Endothelial cell of umbilical vein (primary cell): ENCODE measurements at regions not wholly inside any gene's neighbourhood (a gene's known extent, or its start where the extent isn't known, plus 50 kb on each side); places are given as distances from the start of the nearest gene placed in this dataset.

ENCODE experiments used
- BruUV-seq: library from RNA; stranded (reverse); fragments of 400-500 nt; replicated peaks from 2 replicates; lab custom pipeline; 2021; lab: Mats Ljungman, UMichigan
- CTCF ChIA-PET: fragments of 300-600, 350-600 bp; sonication (Branson Sonifier 250); formaldehyde crosslinking; loops from one replicate; lab custom pipeline; 2021; ENCODE audit warnings: antibody characterized with exemption, inconsistent platforms; lab: Charles Lee
- POLR2A ChIA-PET: fragments of 300-600, 350-600 bp; sonication (Branson Sonifier 250); formaldehyde crosslinking; loops from one replicate; lab custom pipeline; 2021; ENCODE audit warnings: antibody characterized with exemption, inconsistent platforms; lab: Charles Lee
- DNase-seq: peaks from one replicate; pipeline ENCODE4 v3.0.0-alpha.2; 2011; ENCODE audit warnings: low read depth, low spot score
- FAIRE-seq: peaks from 2 replicates; lab custom pipeline; 2011; peaks lifted over from hg19 to GRCh38; lab: Jason Lieb, UNC
- H2AFZ ChIP-seq: 2 replicates; pipeline ENCODE4 v1.6.0; 2012; ENCODE audit warnings: low read depth, low read length, control low read depth, inconsistent platforms
- H3K27ac ChIP-seq: 2 replicates; pipeline ENCODE4 v1.5.1; 2011; ENCODE audit warnings: low read depth, mild to moderate bottlenecking, control low read depth, low read length, moderate library complexity; ENCODE audit not compliant: insufficient read depth
- H3K27me3 ChIP-seq, 2 experiments: 2 replicates each; pipeline versions ENCODE4 v1.6.0 to v1.6.1; 2011; ENCODE audit warnings: low read length in 2 of 2, mixed read lengths in 1 of 2; ENCODE audit not compliant: control insufficient read depth in 2 of 2, insufficient read depth in 2 of 2
- H3K36me3 ChIP-seq, 2 experiments: 2 replicates in 1 of 2; 3 replicates in 1 of 2; pipeline ENCODE4 v1.5.1; 2011; ENCODE audit warnings: low read length in 2 of 2, mild to moderate bottlenecking in 1 of 2, moderate library complexity in 1 of 2; ENCODE audit not compliant: control insufficient read depth in 2 of 2, insufficient read depth in 2 of 2; ENCODE audit errors: extremely low read depth in 1 of 2
- H3K4me1 ChIP-seq: 3 replicates; pipeline ENCODE4 v1.5.1; 2011; ENCODE audit warnings: mild to moderate bottlenecking, low read length; ENCODE audit not compliant: control insufficient read depth, insufficient read depth; ENCODE audit errors: extremely low read depth
- H3K4me2 ChIP-seq: 2 replicates; pipeline ENCODE4 v1.6.1; 2011; ENCODE audit warnings: low read length, control low read depth, mixed read lengths; ENCODE audit not compliant: insufficient read depth
- H3K4me3 ChIP-seq, 3 experiments: fragments of 200-600 bp in 1 of 3; sonication (generic), shearing (Covaris generic) in 1 of 3; replicated peaks in 1 of 3; 2 replicates each; pipeline ENCODE4 v1.5.1; 2011 to 2016; ENCODE audit warnings: control low read depth in 3 of 3, low read length in 3 of 3, mild to moderate bottlenecking in 2 of 3, inconsistent platforms in 1 of 3, low read depth in 1 of 3, moderate library complexity in 1 of 3; ENCODE audit not compliant: insufficient read depth in 1 of 3
- H3K79me2 ChIP-seq: 2 replicates; pipeline ENCODE4 v1.6.0; 2012; ENCODE audit warnings: low read length, inconsistent platforms; ENCODE audit not compliant: control insufficient read depth, insufficient read depth
- H3K9ac ChIP-seq: replicated peaks from 2 replicates; pipeline ENCODE3; 2011; ENCODE audit warnings: low read length, control low read depth; ENCODE audit not compliant: insufficient read depth; ENCODE audit errors: extremely low read depth
- H3K9me1 ChIP-seq: replicated peaks from 3 replicates; pipeline ENCODE4 v1.6.0; 2011; ENCODE audit warnings: mild to moderate bottlenecking, low read length; ENCODE audit not compliant: control insufficient read depth, insufficient read depth; ENCODE audit errors: extremely low read depth
- H3K9me3 ChIP-seq: replicated peaks from 2 replicates; pipeline ENCODE4 v1.5.1; 2012; ENCODE audit warnings: low read length, inconsistent platforms; ENCODE audit not compliant: control insufficient read depth, insufficient read depth
- H4K20me1 ChIP-seq: replicated peaks from 2 replicates; pipeline ENCODE3; 2011; ENCODE audit warnings: mild to moderate bottlenecking, low read length; ENCODE audit not compliant: control insufficient read depth, insufficient read depth; ENCODE audit errors: extremely low read depth
- EZH2 ChIP-seq: IDR thresholded peaks from 2 replicates; pipeline ENCODE4 v1.6.1; 2012; ENCODE audit warnings: borderline replicate concordance, low read depth, mild to moderate bottlenecking, moderate library complexity, low read length, inconsistent platforms; ENCODE audit not compliant: severe bottlenecking
- FOS ChIP-seq: IDR thresholded peaks from 2 replicates; pipeline ENCODE4 v1.6.1; 2011; ENCODE audit warnings: mild to moderate bottlenecking, low read length, moderate library complexity, borderline replicate concordance; ENCODE audit not compliant: insufficient read depth
- JUN ChIP-seq: IDR thresholded peaks from 2 replicates; pipeline ENCODE4 v1.6.1; 2011; ENCODE audit warnings: borderline replicate concordance, low read depth; ENCODE audit not compliant: insufficient read length, insufficient read depth
- MYC ChIP-seq: IDR thresholded peaks from one replicate; pipeline ENCODE4 v1.6.1; 2011; ENCODE audit warnings: mild to moderate bottlenecking, low read depth, low read length
- POLR2A ChIP-seq: IDR thresholded peaks from 2 replicates; pipeline ENCODE4 v1.6.1; 2012; ENCODE audit warnings: low read depth, mild to moderate bottlenecking, control low read depth, low read length
- POLR2AphosphoS5 ChIP-seq: IDR thresholded peaks from 2 replicates; pipeline ENCODE4 v1.6.1; 2012; ENCODE audit warnings: low read depth, mild to moderate bottlenecking, control low read depth, low read length, moderate library complexity; ENCODE audit not compliant: insufficient read depth
- dilution Hi-C: fragments of 300-500 bp; cut with MboI; formaldehyde crosslinking; loops from one replicate; pipeline ENCODE4 v1.15.0; 2019; ENCODE audit warnings: low sequenced_read_pairs; ENCODE audit not compliant: extremely low pct_ligation_motif_present
- intact Hi-C: fragments of 100-400 bp; cut with micrococcal nuclease; formaldehyde crosslinking; loops from one replicate; pipeline ENCODE4 v1.10.0; 2022
- TF ChIP-seq, protein P1 (sequence below), 2 donors: IDR thresholded peaks; 1 replicate in 1 of 2; 2 replicates in 1 of 2; pipeline ENCODE4 v1.5.1; 2011; ENCODE audit warnings: low read length in 2 of 2, mild to moderate bottlenecking in 2 of 2, moderate library complexity in 2 of 2, control low read depth in 1 of 2, inconsistent platforms in 1 of 2, low read depth in 1 of 2; ENCODE audit not compliant: insufficient read depth in 1 of 2; ENCODE audit errors: extremely low read depth in 1 of 2

GRCh38 chr7:106167439-106168136 lies 55.5 kb upstream of the SYPL1 start:
- Histone ChIP-seq H3K9me1 (no peaks in the 10 kb centered on the region), H3K4me1 (no peaks in the 10 kb centered on the region), H4K20me1 (no peaks in the 10 kb centered on the region), H3K9ac (no peak overlapping the region), H3K27ac (no peak overlapping the region), H3K36me3 (no peaks in the 10 kb centered on the region), H3K9me3 (no peaks in the 10 kb centered on the region), H2AFZ (no peak overlapping the region), H3K79me2 (no peaks in the 10 kb centered on the region), H3K4me2 (no peak overlapping the region), H3K27me3 (no peaks in the 10 kb centered on the region), H3K4me3 (no peak overlapping the region)
- FAIRE-seq (no peak), DNase-seq (no peak)
- ChIA-PET POLR2A (no interaction called here), CTCF (interaction anchor here (0.6 to 2.3 kb wide), 15 partner anchors 9 to 423 kb away, joined by 3 to 9 read pairs (median 4); no protein-coding TSS in a partner anchor)
- intact Hi-C loops (no loop called here), dilution Hi-C loops (loop anchor here (25.0 kb wide), 1 partner anchor 105 kb away; no protein-coding TSS in a partner anchor)
- no TSS peak for BruUV-seq
- TF ChIP-seq FOS (no peak), POLR2AphosphoS5 (no peak), POLR2A (no peak), EZH2 (no peak), JUN (no peak), MYC (no peak)
- TF ChIP-seq, protein P1, sequence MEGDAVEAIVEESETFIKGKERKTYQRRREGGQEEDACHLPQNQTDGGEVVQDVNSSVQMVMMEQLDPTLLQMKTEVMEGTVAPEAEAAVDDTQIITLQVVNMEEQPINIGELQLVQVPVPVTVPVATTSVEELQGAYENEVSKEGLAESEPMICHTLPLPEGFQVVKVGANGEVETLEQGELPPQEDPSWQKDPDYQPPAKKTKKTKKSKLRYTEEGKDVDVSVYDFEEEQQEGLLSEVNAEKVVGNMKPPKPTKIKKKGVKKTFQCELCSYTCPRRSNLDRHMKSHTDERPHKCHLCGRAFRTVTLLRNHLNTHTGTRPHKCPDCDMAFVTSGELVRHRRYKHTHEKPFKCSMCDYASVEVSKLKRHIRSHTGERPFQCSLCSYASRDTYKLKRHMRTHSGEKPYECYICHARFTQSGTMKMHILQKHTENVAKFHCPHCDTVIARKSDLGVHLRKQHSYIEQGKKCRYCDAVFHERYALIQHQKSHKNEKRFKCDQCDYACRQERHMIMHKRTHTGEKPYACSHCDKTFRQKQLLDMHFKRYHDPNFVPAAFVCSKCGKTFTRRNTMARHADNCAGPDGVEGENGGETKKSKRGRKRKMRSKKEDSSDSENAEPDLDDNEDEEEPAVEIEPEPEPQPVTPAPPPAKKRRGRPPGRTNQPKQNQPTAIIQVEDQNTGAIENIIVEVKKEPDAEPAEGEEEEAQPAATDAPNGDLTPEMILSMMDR (IDR thresholded peaks at IDR 0.05; ENCODE audit: extremely low read depth in 1 of 2, insufficient read depth in 1 of 2, low read depth in 1 of 2, low read length in 2 of 2), result no peak
